ENCODE measurements at regions not wholly inside any gene's neighbourhood (a gene's known extent, or its start where the extent isn't known, plus 50 kb on each side); places are given as distances from the start of the nearest gene placed in this dataset.

GRCh38 chr10:108582888-108583287, 1340.4 kb downstream of the XPNPEP1 start:
- H3K4me2 ChIP-seq (ENCODE audit: low read depth, low read length), result no peak overlapping the region
- H3K36me3 ChIP-seq (ENCODE audit: control insufficient read depth, insufficient read depth, low read length), result no peaks in the 10 kb centered on the region
- no peaks in the 10 kb centered on the region for H3K79me1 ChIP-seq (ENCODE audit: low read depth in 1 of 2, low read length in 2 of 2)
- dilution Hi-C loops (cut with HindIII; ENCODE audit: low sequenced_read_pairs, unreplicated experiment), result no loop called here
- H3K9ac ChIP-seq (ENCODE audit: low read depth, low read length), result no peak overlapping the region
- no peaks in the 10 kb centered on the region for H3K27me3 ChIP-seq (ENCODE audit: control insufficient read depth, insufficient read depth, low read length)
- ChIA-PET POLR2A (ENCODE audit: unreplicated experiment) (no interaction called here), CTCF (no interaction called here)
- H3K27ac ChIP-seq (ENCODE audit: insufficient read depth, low read length), result no peak overlapping the region
- no peak overlapping the region for H3K23ac ChIP-seq (ENCODE audit: low read depth, low read length)
- H3K4ac ChIP-seq (ENCODE audit: low read depth, low read length), result no peak overlapping the region
- no peak overlapping the region for H2AK5ac ChIP-seq (ENCODE audit: low read depth, low read length)
- no peak for ATAC-seq (ENCODE audit: low read depth)
- DNase-seq, result no peak
- no peaks in the 10 kb centered on the region for H3K4me1 ChIP-seq (ENCODE audit: control insufficient read depth, insufficient read depth, low read length)
- H2AK9ac ChIP-seq (replicated peaks; ENCODE audit: low read depth, low read length, poor library complexity), result no peak overlapping the region
- TF ChIP-seq RFX5 (IDR thresholded peaks at IDR 0.05; ENCODE audit: low read depth, low read length) (no peak), CHD1 (IDR thresholded peaks at IDR 0.05; ENCODE audit: low read depth, low read length) (no peak), POLR2A (IDR thresholded peaks at IDR 0.05; ENCODE audit: low read depth, low read length) (no peak), USF2 (IDR thresholded peaks at IDR 0.05; ENCODE audit: low read depth, low read length) (no peak), RCOR1 (IDR thresholded peaks at IDR 0.05; ENCODE audit: insufficient replicate concordance, low read length) (no peak), CEBPB (IDR thresholded peaks at IDR 0.05; ENCODE audit: low read depth, low read length) (no peak), MAFK (IDR thresholded peaks at IDR 0.05; ENCODE audit: low read depth, low read length) (no peak), RAD21 (IDR thresholded peaks at IDR 0.05; ENCODE audit: low read length) (no peak), MAZ (IDR thresholded peaks at IDR 0.05; ENCODE audit: borderline replicate concordance, low read depth, low read length) (no peak)
- no peak overlapping the region for H4K5ac ChIP-seq (ENCODE audit: low read depth, low read length)
- no peak overlapping the region for H2BK15ac ChIP-seq (ENCODE audit: low read depth, low read length)
- no peak overlapping the region for H2BK120ac ChIP-seq (ENCODE audit: low read depth, low read length)
- H3K9me3 ChIP-seq (ENCODE audit: control insufficient read depth, insufficient read depth, low read length), result peaks cover 4% of the 10 kb centered on the region; the same call in 1 of the 2 replicates
- no peak overlapping the region for H4K91ac ChIP-seq (ENCODE audit: insufficient read depth, low read depth, low read length)
- H4K8ac ChIP-seq (ENCODE audit: low read depth in 2 of 2, low read length in 2 of 2), result no peak overlapping the region
- H2AFZ ChIP-seq (replicated peaks; ENCODE audit: low read length, poor library complexity), result no peak overlapping the region
- in situ Hi-C loops (cut with MboI; ENCODE audit: low sequenced_read_pairs), result no loop called here
- H3K14ac ChIP-seq (replicated peaks; ENCODE audit: low read depth, low read length), result no peak overlapping the region
- no peak overlapping the region for H3K18ac ChIP-seq (ENCODE audit: low read depth, low read length)
- BruUV-seq (replicated peaks), result no TSS peak
- WGBS, 2 experiments (ENCODE audit: extremely low coverage in 2 of 2, insufficient read length in 1 of 2), result no CpG with 5 or more reads among the region's 1 CpG
- no peak overlapping the region for H3K4me3 ChIP-seq (ENCODE audit: insufficient read depth, low read depth, low read length)
- no peaks in the 10 kb centered on the region for H3K9me1 ChIP-seq (ENCODE audit: insufficient read depth, low read length)
- no peak overlapping the region for H2BK20ac ChIP-seq (ENCODE audit: low read depth, low read length)
- H2BK5ac ChIP-seq (ENCODE audit: low read depth, low read length, poor library complexity, severe bottlenecking), result no peak overlapping the region
- H3K56ac ChIP-seq (ENCODE audit: extremely low read depth, insufficient read depth, low read length), result no peak overlapping the region
- intact Hi-C loops (cut with micrococcal nuclease), result no loop called here
- no peaks in the 10 kb centered on the region for H4K20me1 ChIP-seq (ENCODE audit: insufficient read depth, low read length)

Data from IMR-90 (cell line).